Fibroblast of skin of left biceps (primary cell): ENCODE measurements at regions not wholly inside any gene's neighbourhood (a gene's known extent, or its start where the extent isn't known, plus 50 kb on each side); places are given as distances from the start of the nearest gene placed in this dataset.

Source experiments
- DNase-seq, 2 experiments: peaks; one replicate each; pipeline ENCODE4 v3.0.0-alpha.2; 2013; ENCODE audit warnings: low read depth in 2 of 2

DNA sequence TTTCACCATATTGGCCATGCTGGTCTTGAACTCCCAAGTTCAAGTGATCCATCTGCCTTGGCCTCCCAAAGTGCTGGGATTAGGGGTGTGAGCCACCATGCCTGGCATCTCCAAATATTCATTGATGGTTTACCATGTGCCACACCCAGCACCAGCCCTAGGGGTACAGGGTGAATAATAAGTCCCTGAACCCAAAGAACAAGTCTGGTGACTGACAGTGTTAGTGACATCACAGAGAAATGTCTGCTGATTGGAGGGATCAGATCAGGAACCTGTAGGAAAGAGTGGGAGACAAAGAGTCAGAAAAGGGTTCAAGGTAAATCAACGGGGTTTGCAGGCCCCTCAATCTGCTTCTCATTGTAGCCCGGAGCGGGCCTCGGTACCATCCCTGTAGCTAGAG, 118.4 kb upstream of the NABP1 start:
- DNase-seq, result no peak

- DNase-seq, result no peak
Measured at GRCh38 chr2:191560411-191560980, 117.4 kb upstream of the NABP1 start.

DNA sequence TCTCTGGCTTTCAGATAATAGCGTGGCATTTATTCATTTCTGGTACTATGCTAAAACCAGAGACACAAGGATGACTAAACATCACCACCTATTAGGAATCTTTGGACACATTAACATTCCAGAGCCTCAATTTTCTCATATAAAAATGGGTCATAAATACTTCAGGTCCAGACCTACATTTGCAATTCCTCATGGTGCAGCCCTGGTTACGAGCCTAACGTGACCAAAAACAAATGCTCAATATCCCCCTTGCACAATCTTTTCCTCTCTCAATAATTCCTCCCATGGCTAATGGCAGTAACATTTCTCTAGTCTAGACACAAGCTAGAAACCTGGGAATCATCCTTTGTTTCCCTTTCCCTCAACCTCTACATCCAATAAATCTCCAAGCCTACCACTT, 112.8 kb upstream of the NABP1 start:
- DNase-seq, result no peak

- DNase-seq, result no peak
Measured at GRCh38 chr2:191565647-191566198, 112.2 kb upstream of the NABP1 start.

DNA sequence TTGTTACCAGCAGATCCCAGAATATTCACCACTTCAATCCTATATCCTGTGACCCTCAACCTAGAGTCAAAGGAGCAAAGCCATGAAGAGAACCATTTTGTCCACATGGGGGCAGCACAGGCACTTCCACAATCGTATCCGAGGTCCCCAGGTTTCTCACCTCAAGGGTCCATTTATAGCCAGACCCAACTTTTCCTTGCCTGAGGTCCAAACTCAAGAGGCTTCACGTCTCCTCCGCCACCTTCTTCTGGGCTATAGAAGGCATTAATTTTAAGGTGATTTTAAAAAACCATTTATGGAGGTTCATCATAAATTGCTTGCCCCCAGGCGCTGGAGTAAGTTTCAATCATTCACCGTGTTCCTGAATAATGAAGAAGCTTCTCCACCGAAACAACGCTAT, 111.6 kb upstream of the NABP1 start:
- peak in 1 of 2 experiments; percentile 14 for DNase-seq

DNA sequence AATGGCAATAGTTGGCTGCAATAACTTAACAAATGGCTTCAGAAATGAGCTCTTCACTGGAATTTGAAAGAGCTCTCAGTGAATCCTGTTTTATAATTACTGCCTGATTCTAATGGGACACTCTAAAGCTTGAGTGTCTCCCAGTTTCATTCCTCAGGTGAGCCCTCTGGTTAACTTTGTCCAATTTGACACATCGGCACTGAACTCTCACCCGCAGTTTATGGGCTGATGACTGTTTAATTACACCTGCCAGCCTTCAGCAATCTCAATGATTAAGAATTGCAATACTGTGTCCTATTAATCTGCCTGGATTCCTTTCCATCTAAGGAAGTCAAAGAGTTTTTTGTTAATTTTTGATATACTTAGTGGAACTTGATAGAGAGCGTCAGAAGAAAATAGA, 110.7 kb upstream of the NABP1 start:
- no peak for DNase-seq

DNA sequence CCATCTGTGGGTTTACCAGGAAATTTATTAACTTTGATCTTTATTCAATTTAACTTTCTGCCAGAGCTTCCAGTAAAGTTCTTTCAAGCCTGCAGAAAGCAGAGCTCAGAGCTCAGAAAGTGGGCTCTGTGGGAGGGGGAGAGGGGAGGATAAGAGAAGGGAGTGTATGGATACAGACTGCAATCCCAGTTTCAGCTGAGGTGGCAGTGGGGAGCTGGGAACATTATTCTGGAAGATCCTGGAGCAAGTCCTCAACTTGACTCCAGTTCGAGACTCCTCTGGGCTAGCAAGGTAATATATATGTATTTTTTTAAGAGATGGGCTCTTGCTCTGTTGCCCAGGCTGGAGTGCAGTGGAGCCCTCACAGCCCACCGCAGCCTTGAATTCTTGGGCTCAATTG, 108.9 kb upstream of the NABP1 start:
- no peak for DNase-seq

DNA sequence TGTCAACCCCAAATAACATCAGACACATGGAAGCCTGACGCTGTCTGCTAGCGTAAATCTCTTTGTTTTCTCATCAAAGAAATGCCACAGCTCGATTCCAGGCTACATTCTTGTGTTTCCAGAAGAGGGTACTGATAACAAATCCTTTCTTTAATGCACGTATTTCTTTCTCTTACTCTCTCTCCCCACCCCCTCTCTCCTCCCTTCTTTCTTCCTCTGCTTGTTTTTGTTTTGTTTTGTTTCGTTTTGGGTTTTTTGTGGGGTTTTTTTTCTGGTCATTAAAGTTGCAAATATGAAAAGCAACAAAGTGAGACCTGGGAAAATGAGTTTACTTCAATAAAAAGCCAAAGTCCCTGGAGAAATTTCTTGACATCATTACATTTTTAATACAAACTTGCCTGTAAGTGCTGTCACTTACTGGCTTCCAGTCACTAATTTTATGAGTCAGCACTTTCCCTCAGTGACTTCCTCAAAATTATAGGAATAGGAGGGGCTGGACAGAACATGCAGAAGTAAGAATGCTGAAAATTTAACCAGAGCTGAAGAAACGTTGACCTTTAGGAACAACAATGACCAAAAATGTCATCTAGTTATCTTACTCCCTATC, 106.7 kb upstream of the NABP1 start:
- DNase-seq, result peak; percentile 37 to 42

DNA sequence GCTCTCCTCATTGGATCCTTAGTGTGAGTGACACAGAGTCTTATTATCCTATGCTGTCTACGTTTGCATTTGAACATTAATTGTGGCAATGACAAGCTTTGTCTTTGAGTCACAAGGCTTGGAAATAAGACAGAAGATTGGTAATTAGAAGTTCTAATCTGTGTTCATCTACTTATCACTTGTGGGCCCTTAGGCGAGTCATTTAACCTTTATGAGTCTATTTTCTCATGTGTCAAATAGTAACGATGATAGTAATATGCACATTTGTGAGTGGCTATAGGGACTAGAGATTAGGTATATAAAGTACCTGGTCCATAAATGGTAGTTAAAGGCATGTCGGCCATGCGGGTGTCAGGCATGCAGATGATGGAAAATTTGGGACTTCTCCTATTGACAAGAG, 105.6 kb upstream of the NABP1 start:
- DNase-seq, result no peak

- no peak for DNase-seq
Measured at GRCh38 chr2:191573216-191573615, 104.7 kb upstream of the NABP1 start.

- DNase-seq, result peak in 1 of 2 experiments; percentile 12
Measured at GRCh38 chr2:191574232-191574631, 103.7 kb upstream of the NABP1 start.

DNA sequence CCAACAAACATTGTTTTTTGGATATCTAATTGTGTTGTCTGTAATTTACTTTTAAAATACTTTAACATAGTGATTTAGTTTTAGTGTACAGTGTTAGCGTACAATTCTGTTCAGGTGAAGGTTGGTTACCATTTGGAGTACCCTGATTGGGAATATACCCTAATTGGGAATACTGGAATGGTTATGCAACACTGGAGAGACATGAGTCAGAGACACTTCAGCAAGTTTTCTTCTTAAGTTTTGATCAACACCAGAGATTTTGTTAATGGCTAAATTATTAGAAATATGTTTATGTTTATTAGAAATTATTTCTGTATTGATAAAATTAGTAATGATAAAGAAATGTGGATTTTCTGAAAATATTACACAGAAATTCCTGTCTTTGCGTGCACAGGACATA, 100.3 kb upstream of the NABP1 start:
- DNase-seq, result no peak

DNA sequence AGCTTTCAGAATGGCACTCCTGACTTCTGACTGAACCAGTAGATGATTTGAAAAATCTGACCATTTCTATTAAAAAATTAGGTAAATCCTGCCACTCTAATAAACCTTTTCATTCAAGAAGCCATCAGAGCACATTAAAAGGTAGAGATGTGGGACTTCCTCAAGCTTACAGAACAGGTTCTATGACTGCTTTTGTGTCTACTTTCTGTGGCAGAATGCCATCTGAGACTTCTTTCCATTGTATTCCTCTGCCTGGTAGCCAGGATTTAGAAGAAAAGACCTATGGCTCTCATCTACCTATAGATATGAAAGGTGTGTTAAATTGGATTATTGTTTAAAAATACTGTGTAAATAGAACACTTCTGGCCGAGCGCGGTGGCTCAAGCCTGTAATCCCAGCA, 99.9 kb upstream of the NABP1 start:
- DNase-seq, result no peak

DNA sequence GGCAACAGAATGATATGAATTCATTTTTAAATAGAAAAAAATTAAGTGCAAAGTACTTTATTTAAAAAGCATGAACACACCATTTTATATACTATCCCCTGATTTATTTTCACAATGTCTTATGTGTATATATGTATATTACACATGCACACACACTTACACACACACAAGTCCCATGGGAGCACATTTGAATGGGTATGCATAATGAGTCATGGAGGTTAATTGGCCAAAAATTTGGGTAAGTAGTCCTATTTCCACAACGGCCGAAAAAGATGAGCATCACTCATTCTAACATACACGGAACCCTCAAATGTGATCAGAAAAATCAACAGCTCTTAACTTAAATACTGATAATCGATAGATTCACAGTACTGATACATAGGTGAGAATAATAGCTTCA, 97.4 kb upstream of the NABP1 start:
- DNase-seq, result peak in 1 of 2 experiments; percentile 33

DNA sequence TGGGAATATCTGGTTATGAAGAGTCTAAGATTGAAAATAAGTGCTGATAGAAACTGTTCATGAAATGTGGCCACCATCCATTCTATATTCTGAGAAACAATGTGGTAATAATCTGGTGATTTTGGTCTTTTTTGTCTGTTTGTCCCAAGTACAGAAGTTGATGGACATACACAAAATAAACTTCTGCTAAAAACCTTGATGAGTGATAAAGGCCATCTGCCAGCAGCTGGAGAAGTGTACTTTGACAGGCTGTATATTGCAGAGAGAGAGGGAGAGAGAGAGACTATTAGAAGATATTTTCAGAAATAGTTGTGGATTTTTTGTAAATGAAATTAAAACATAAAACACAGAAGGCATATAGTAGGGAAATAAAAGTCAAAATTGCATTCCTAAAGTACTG, 96.9 kb upstream of the NABP1 start:
- no peak for DNase-seq

DNA sequence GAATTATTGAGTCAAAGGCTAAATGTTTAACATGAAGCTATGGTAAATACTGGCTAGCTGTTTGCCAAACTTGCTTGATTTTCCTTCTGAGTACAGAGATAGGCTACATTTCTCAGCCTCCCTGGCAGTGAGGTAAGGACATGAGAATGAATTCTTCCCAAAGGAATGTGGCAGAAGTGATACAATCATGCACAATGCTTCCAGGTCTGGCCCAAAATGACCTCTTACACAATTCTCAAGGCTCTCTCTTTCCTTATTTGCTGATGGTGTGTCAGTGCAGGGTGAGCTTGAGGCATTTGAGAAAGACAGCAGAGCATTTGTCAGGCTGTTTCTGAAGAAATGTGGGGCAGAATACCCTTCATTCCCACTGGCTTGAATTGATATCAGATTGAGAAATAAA, 95.6 kb upstream of the NABP1 start:
- peak; percentile 82 to 84 for DNase-seq

DNA sequence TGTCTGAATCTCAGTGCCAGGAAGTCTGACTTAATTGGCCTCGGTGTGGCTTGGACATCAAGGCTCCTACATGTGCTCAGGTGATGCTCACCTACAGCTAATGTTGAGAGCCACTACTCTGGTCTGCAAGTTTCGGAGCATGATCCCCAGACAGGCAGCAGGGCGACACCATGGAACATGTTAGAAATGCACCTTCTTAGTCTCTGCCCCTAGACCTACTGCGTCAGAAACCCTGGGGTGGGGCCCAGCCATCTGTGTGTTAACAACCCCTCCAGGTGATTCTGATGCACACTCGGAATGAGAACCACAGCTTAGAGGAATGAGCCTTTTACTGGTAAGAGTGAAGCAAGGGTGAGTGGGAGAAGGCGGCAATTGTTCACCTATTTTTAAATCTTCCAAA, 86.9 kb upstream of the NABP1 start:
- DNase-seq, result no peak

DNA sequence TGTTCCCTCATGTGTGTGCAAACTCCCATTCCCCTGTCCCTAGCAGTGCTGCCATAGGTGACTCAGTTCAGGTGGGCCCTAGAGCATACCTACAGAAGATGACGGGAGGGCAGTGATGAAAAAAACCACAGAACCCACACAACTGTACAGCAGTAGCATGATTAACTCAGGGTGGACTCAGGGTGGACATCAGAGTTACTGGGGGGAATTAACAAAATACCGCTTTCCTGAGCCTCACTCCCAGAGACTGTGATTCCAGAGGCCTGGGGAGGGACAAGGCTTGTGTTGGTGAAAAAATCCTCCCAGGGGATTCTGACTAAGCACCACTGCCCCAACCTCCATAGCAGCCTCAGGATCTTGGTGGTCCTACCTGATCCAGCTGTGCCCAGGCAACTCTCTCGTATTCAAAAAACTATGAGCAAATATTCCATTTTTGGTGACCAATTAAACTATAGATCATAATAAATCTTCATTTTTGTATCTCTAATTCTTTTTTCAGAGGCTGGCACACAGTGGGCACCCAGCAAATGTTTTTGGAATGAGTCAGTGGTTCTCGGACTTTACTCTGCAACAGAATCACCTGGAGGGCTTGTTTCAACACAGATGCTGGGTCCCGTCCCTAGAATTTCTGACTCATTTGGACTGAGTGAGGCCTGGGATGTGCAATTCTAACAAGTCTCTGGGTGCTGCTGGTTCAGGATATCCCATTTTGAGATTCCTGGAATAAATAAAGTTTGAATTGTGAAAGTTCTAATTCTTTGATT, 84.1 kb upstream of the NABP1 start:
- no peak for DNase-seq

DNA sequence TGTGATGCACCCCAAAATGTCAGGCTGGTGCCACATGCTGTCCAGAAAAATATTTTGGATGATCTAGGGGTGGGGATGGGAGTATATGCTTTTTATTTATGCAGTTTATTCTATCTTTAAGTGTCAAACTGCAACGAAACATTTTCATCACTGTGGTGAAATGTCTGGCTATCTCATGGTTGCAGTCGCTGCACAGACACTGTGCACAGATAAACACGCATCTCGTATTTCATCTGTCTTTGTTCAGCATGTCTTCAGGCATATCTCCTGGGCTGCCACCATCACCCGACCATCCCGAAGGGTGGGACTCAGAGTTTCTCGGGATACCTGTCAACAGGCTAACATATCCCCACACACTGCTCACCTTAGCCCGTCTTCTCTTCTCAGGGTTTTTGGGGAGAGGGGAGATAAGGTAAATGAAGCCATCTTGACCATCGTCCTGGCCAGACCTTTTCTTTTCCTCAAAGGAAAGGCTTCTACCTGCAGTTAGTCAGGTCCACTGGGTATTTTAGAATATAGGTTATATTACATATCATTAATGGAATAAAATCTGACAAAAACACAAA, 80.7 kb upstream of the NABP1 start:
- DNase-seq, result no peak

- no peak for DNase-seq
Measured at GRCh38 chr2:191598296-191598695, 79.6 kb upstream of the NABP1 start.

DNA sequence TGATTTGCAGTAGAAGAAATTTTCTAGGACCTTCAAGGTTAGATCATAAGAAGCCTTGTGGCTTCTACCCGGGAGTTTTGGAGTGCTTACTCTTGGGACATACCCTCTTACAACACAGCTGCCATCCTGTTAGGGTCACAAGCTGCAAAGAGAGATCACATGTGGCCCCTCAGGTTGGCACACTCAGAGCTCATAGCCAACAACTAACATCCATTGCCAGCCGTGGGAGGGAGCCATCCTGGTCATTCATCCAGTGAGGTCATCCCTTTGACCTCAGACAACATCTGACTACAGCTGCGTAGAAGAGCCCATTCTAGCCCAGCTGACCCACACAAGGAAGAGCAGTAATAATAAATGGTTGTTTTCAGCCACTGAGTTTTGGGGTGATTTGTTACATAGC, 76.9 kb upstream of the NABP1 start:
- DNase-seq, result no peak

GRCh38 chr2:191604154-191604553, 73.8 kb upstream of the NABP1 start:
- no peak for DNase-seq

DNA sequence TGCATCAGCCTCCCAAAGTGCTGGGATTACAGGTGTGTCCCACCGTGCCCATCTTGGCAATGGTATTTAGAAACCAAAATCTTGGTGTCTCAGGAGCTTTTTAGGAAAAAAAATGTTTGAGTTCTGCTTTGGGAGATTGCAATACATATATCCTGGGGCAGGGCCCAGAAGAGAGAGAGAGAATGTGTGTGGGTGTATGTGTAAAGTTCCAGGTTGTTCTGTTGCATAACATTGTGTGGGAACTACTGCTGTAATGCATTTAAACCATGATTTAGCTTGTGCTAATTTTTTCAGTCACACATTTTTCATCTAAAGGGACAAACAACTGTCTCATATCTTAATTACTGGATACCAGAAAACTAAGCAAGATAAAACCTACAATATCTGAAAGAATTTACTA, 70.8 kb upstream of the NABP1 start:
- DNase-seq, result no peak
